Amygdala (tissue), 56 donors: ENCODE measurements at regions not wholly inside any gene's neighbourhood (a gene's known extent, or its start where the extent isn't known, plus 50 kb on each side); places are given as distances from the start of the nearest gene placed in this dataset.
"Not testable (repeated sequence)": the region's sequence is repeated elsewhere in the genome, so short reads cannot be mapped to it uniquely, and the experiment has no call there.

Experiments used
- DNase-seq, 56 donors: peaks; one replicate each; lab custom pipeline; 2025; lab: John Stamatoyannopoulos, UW

GRCh38 chr6:66029391-66029790 is 322.4 kb upstream of the EYS start:
- no peak for DNase-seq

- no peak for DNase-seq
These were observed 292.3 kb upstream of the EYS start for GRCh38 chr6:65999288-65999791.

GRCh38 chr6:65998544-65998943 is 291.5 kb upstream of the EYS start:
- no peak for DNase-seq

- DNase-seq: no peak
These were observed 290.5 kb upstream of the EYS start for GRCh38 chr6:65997539-65997938.

GRCh38 chr6:65996096-65996495 is 289.1 kb upstream of the EYS start:
- DNase-seq: no peak

- DNase-seq: no peak
These were observed 282.6 kb upstream of the EYS start for GRCh38 chr6:65989676-65990075.

- DNase-seq: no peak
These were observed 281.0 kb upstream of the EYS start for GRCh38 chr6:65988006-65988405.

- DNase-seq: no peak
These were observed 277.1 kb upstream of the EYS start for GRCh38 chr6:65984089-65984488.

- no peak for DNase-seq
These were observed 272.1 kb upstream of the EYS start for GRCh38 chr6:65979120-65979519.

- DNase-seq: not testable (repeated sequence)
These were observed 264.2 kb upstream of the EYS start for GRCh38 chr6:65971252-65971651.

GRCh38 chr6:65964261-65964660 is 257.2 kb upstream of the EYS start:
- DNase-seq: no peak

GRCh38 chr6:65955034-65955433 is 248.0 kb upstream of the EYS start:
- no peak for DNase-seq

- no peak for DNase-seq
These were observed 241.0 kb upstream of the EYS start for GRCh38 chr6:65948062-65948461.

- DNase-seq: no peak
These were observed 236.5 kb upstream of the EYS start for GRCh38 chr6:65943548-65943947.

GRCh38 chr6:65943051-65943450 is 236.0 kb upstream of the EYS start:
- DNase-seq: peak in 1 of 56 donors; percentile 3

- DNase-seq: no peak
These were observed 231.0 kb upstream of the EYS start for GRCh38 chr6:65938000-65938399.

- DNase-seq: no peak
These were observed 228.4 kb upstream of the EYS start for GRCh38 chr6:65935412-65935811.

- no peak for DNase-seq
These were observed 226.4 kb upstream of the EYS start for GRCh38 chr6:65933390-65933789.

GRCh38 chr6:65927141-65927540 is 220.1 kb upstream of the EYS start:
- DNase-seq: no peak

GRCh38 chr6:65924411-65924810 is 217.4 kb upstream of the EYS start:
- no peak for DNase-seq

- no peak for DNase-seq
These were observed 215.0 kb upstream of the EYS start for GRCh38 chr6:65922049-65922448.

GRCh38 chr6:65908065-65908464 is 201.0 kb upstream of the EYS start:
- DNase-seq: no peak

- DNase-seq: no peak
These were observed 197.0 kb upstream of the EYS start for GRCh38 chr6:65903992-65904391.
